ENCODE measurements at regions not wholly inside any gene's neighbourhood (a gene's known extent, or its start where the extent isn't known, plus 50 kb on each side); places are given as distances from the start of the nearest gene placed in this dataset.

DNA sequence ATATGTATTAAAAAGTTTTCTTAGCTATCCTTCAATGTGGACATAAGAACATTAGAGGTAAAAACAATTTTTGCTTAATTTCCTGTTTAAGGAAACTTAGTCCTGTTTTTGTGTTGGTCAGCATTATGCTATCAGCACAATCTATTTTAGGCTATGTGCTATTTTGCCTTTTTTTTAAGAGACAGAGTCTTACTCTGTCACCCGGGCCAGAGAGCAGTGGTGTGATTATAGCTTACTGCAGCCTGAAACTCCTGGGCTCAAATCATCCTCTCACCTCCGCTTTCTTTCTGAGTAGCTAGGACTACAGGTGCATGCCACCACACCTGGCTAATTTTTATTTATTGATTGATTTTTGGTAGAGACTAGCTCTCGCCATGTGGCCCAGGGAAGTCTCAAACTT lies 199.1 kb upstream of the TMPRSS15 start:
- Histone ChIP-seq H3K4me1 (no peaks in the 10 kb centered on the region), H3K27ac (no peak overlapping the region), H3K4me3 (no peak overlapping the region), H3K9me3 (no peaks in the 10 kb centered on the region), H3K27me3 (no peaks in the 10 kb centered on the region), H3K36me3 (no peaks in the 10 kb centered on the region)
- 79% methylated on average over 3 of the region's 3 CpGs for WGBS
- no peak for DNase-seq (ENCODE audit: low spot score in 2 of 2)
- no peak for TF ChIP-seq EP300 (IDR thresholded peaks at IDR 0.05)
- TF ChIP-seq, protein P1, sequence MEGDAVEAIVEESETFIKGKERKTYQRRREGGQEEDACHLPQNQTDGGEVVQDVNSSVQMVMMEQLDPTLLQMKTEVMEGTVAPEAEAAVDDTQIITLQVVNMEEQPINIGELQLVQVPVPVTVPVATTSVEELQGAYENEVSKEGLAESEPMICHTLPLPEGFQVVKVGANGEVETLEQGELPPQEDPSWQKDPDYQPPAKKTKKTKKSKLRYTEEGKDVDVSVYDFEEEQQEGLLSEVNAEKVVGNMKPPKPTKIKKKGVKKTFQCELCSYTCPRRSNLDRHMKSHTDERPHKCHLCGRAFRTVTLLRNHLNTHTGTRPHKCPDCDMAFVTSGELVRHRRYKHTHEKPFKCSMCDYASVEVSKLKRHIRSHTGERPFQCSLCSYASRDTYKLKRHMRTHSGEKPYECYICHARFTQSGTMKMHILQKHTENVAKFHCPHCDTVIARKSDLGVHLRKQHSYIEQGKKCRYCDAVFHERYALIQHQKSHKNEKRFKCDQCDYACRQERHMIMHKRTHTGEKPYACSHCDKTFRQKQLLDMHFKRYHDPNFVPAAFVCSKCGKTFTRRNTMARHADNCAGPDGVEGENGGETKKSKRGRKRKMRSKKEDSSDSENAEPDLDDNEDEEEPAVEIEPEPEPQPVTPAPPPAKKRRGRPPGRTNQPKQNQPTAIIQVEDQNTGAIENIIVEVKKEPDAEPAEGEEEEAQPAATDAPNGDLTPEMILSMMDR (IDR thresholded peaks at IDR 0.05): no peak
- no peak for TF ChIP-seq POLR2AphosphoS5 (IDR thresholded peaks at IDR 0.05)
- no peak for TF ChIP-seq POLR2A (IDR thresholded peaks at IDR 0.05)

DNA sequence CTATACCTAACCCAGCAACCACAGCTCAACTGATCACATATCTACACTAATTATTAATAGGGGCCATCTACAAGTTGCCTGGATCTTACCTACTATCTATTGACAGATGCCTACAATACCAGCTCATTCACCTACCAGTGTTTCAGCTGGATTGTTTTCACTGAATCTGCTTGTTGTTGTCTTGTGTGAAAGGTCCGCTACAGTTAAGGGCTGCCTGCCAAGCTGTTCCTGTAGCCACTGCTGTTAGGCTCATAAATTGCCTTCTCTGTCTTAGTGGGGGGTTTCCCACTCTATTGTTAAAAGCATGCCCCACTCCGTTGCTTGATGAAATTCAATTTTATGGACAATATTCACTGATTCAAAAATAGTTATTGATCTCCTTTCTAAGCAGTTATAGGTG lies 199.7 kb upstream of the TMPRSS15 start:
- Histone ChIP-seq H3K27ac (no peak overlapping the region), H3K36me3 (no peaks in the 10 kb centered on the region), H3K9me3 (no peaks in the 10 kb centered on the region), H3K27me3 (no peaks in the 10 kb centered on the region), H3K4me3 (no peak overlapping the region), H3K4me1 (no peaks in the 10 kb centered on the region)
- TF ChIP-seq, protein P1 (IDR thresholded peaks at IDR 0.05): no peak
- no peak for TF ChIP-seq EP300 (IDR thresholded peaks at IDR 0.05)
- TF ChIP-seq POLR2A (IDR thresholded peaks at IDR 0.05): no peak
- TF ChIP-seq POLR2AphosphoS5 (IDR thresholded peaks at IDR 0.05): no peak
- WGBS: 35% methylated on average over 2 of the region's 2 CpGs
- DNase-seq (ENCODE audit: low spot score in 2 of 2): no peak

- DNase-seq (ENCODE audit: low spot score in 2 of 2): no peak
- no peak for TF ChIP-seq POLR2AphosphoS5 (IDR thresholded peaks at IDR 0.05)
- TF ChIP-seq, protein P1 (IDR thresholded peaks at IDR 0.05): no peak
- TF ChIP-seq EP300 (IDR thresholded peaks at IDR 0.05): no peak
- no peak for TF ChIP-seq POLR2A (IDR thresholded peaks at IDR 0.05)
- no peaks in the 10 kb centered on the region for H3K36me3 ChIP-seq
- no peak overlapping the region for H3K4me3 ChIP-seq
- no peaks in the 10 kb centered on the region for H3K4me1 ChIP-seq
- no peaks in the 10 kb centered on the region for H3K27me3 ChIP-seq
- no peaks in the 10 kb centered on the region for H3K9me3 ChIP-seq
- WGBS: 68% methylated on average over 3 of the region's 3 CpGs
- no peak overlapping the region for H3K27ac ChIP-seq
Observed at GRCh38 chr21:18603980-18604379, 200.4 kb upstream of the TMPRSS15 start.

- H3K36me3 ChIP-seq: no peaks in the 10 kb centered on the region
- no peak overlapping the region for H3K27ac ChIP-seq
- DNase-seq (ENCODE audit: low spot score in 2 of 2): no peak
- TF ChIP-seq, protein P1 (IDR thresholded peaks at IDR 0.05): no peak
- no peak for TF ChIP-seq POLR2A (IDR thresholded peaks at IDR 0.05)
- TF ChIP-seq POLR2AphosphoS5 (IDR thresholded peaks at IDR 0.05): no peak
- TF ChIP-seq EP300 (IDR thresholded peaks at IDR 0.05): no peak
- WGBS: 33% methylated on average over 1 of the region's 1 CpG
- H3K4me1 ChIP-seq: no peaks in the 10 kb centered on the region
- no peaks in the 10 kb centered on the region for H3K9me3 ChIP-seq
- H3K27me3 ChIP-seq: no peaks in the 10 kb centered on the region
- no peak overlapping the region for H3K4me3 ChIP-seq
Observed at GRCh38 chr21:18608226-18608625, 204.6 kb upstream of the TMPRSS15 start.

DNA sequence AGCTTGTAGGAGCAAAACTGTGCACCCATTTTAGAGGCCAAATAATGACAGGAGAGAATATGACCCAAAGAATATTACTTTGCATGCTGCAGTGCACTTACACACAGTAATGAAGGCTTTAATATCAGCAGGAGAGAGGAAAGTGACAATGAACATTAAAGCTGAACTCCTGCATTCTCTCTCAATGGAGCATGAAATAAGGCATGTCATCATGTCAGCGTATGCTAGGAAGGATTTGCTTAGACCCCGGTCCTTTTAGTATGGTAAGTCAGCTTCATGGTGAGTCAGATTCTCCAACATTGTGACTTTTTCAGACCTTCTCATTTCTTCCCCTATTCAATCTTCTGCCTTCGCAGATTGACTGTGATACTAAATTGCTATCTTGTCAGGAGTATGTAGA lies 210.7 kb upstream of the TMPRSS15 start:
- WGBS: 91% methylated on average over 3 of the region's 3 CpGs
- TF ChIP-seq POLR2A (IDR thresholded peaks at IDR 0.05) (no peak), POLR2AphosphoS5 (IDR thresholded peaks at IDR 0.05) (no peak), EP300 (IDR thresholded peaks at IDR 0.05) (no peak)
- TF ChIP-seq, protein P1 (IDR thresholded peaks at IDR 0.05): no peak

More for the DNA sequence above, 210.7 kb upstream of the TMPRSS15 start:
- DNase-seq (ENCODE audit: low spot score in 2 of 2): no peak
- Histone ChIP-seq H3K36me3 (no peaks in the 10 kb centered on the region), H3K4me3 (no peak overlapping the region), H3K27ac (no peak overlapping the region), H3K27me3 (no peaks in the 10 kb centered on the region), H3K4me1 (no peaks in the 10 kb centered on the region), H3K9me3 (no peaks in the 10 kb centered on the region)
